GM10266 (cell line): ENCODE measurements at regions not wholly inside any gene's neighbourhood (a gene's known extent, or its start where the extent isn't known, plus 50 kb on each side); places are given as distances from the start of the nearest gene placed in this dataset.
"Not testable (repeated sequence)": the region's sequence is repeated elsewhere in the genome, so short reads cannot be mapped to it uniquely, and the experiment has no call there.

Experiments
- DNase-seq: peaks from one replicate; pipeline ENCODE4 v3.0.0; 2012; ENCODE audit errors: extremely low spot score
- TF ChIP-seq, protein P1 (sequence below): IDR thresholded peaks from 2 replicates; pipeline ENCODE4 v1.5.1; 2012; ENCODE audit warnings: mild to moderate bottlenecking, low read depth; ENCODE audit not compliant: control insufficient read depth, insufficient read depth; ENCODE audit errors: missing control alignments

DNA sequence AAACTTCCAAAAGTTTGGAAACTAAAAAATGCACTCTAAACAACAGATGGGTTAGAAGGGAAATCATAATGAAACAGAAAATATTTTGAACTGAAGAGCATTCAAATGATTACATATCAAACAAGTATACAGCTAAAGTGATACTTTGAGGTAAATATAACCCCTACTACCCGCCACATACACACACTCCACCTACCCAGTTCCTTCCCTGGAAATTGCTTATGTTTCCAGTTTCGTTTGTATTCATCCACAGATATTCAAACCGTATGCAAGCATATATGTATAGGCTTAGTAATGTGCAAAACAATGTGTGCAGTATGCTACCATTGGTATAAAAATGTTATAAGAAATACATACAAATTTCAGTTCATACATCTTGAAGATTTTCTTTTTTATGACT is 95.5 kb downstream of the SMIM20 start:
- DNase-seq: no peak
- TF ChIP-seq, protein P1, sequence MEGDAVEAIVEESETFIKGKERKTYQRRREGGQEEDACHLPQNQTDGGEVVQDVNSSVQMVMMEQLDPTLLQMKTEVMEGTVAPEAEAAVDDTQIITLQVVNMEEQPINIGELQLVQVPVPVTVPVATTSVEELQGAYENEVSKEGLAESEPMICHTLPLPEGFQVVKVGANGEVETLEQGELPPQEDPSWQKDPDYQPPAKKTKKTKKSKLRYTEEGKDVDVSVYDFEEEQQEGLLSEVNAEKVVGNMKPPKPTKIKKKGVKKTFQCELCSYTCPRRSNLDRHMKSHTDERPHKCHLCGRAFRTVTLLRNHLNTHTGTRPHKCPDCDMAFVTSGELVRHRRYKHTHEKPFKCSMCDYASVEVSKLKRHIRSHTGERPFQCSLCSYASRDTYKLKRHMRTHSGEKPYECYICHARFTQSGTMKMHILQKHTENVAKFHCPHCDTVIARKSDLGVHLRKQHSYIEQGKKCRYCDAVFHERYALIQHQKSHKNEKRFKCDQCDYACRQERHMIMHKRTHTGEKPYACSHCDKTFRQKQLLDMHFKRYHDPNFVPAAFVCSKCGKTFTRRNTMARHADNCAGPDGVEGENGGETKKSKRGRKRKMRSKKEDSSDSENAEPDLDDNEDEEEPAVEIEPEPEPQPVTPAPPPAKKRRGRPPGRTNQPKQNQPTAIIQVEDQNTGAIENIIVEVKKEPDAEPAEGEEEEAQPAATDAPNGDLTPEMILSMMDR: no peak

DNA sequence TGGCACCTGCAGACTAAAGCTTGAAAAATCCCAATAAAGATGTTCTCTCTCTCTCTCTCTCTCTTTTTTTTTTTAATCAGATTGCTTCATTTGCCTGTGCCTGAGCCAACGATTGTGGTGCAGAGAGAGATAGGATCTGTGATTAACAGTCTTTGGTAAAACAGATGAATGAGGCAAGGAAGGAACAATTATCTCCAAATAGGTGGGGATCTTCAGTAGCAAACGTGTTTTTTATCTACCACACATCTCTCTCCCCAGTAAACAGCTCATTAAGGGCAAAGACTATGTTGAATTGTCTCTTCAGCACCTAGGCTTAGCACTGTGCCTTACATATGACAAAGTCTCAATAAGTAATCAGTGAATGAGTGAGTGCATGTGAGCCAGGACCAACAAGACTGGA is 96.3 kb downstream of the SMIM20 start:
- TF ChIP-seq, protein P1: no peak
- DNase-seq: no peak

DNA sequence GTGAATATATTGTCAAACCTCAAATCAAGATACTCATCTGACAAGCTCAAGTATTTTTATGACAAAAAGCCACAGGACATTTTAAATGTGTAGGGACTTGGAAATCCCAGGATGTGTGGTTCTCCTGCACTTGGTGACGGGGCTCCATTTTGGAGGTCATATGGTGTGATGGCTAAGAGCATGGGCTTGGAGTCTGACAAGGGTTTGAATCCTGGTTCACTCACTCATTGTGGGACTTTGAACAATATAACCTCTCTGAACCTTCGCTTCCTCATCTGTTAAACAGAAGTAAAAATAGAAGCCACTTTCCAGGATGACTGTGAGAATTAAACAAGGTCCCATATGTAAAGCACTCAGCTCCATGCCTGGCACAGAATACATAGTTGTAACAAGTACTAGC is 99.6 kb downstream of the SMIM20 start:
- no peak for DNase-seq
- TF ChIP-seq, protein P1: no peak

DNA sequence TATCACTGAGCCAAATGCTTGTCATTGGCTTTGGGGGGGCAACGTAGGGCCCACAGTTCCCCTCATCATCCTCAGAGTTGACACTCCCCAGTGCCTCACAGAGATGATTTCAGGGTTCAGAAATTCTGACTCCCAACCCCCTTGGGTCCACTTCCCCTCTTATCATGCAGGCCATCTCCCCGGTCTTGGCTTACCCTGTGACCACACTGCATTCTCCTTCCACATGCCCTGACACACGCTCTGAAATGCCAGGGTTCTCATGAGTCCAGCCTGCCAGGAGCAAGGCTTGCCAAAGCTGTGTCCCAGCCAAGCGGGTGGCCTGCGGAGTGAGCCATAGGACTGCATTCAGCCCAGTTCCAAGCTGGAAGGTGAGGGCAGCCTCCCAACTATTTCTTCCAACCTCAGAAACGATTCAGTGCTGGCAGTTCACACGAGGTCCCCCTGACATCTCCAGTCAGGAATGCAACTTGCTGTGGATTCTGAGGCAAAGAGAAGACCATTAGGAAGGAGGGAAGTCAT is 101.2 kb downstream of the SMIM20 start:
- TF ChIP-seq, protein P1: no peak
- DNase-seq: no peak

DNA sequence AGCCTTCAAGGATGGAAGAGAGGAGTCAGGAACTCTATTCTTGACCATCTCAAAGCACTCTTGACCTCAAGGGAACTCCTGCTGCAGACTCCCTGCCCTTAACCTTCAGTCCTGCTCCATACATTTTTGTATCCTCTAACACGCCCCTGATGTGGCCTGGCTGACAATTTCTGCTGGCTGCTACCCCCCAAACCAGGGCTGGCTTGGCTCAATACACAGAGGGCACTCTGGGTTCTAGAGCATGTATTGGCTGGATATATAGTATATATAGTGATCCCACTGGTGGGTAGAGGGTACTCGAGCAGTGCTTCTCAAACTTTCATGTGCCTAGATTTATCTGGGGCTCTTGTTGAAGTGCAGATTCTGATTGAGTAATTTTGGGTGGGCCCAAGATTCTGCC is 101.9 kb downstream of the SMIM20 start:
- TF ChIP-seq, protein P1: no peak
- DNase-seq: no peak

DNA sequence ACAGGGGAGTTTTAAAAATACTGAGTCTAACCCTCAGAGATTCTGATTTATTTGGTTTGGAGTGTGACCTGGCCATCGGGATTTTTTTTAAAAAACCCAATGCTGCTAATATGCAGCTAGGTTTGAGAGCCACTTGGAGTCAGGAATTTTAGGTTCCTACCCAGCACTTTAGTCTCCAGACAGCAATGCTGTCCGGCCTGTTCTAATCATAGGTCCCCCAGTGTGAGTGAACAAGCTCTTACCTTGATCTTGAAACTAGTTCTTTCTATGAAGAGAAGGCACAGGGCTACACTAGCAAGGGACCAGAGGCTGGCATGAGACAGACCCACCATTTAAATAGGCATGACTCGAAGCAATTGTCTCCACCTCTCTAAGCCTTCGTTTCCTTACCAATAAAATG is 103.5 kb downstream of the SMIM20 start:
- DNase-seq: no peak
- TF ChIP-seq, protein P1: no peak

DNA sequence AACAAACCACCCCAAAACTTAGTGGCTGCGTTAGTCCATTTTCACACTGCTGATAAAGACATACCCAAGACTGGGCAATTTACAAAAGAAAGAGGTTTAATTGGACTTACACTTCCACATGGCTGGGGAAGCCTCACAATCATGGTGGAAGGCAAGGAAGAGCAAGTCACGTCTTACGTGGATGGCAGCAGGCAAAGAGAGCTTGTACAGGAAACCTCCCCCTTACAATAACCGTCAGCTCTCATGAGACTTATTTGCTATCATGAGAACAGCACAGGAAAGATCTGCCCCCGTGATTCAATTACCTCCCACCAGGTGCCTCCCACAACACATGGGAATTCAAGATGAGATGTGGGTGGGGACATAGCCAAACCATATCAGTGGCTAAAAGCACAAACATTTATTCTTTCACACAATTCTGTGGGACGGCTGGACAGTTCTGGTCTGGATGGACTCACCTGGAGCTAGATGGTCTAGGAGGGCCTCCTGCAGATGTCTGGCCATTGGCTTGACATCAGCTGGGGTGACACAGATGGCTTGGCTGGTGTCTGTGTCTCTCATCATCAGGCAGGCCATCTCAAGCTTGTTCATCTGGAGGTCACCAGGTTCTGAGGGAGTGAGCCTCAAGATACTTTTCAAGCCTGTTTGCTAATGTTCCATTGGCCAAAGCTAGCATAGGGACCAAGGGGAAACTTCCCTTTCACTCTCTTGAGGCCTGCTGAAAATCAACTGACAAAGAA is 104.1 kb downstream of the SMIM20 start:
- not testable (repeated sequence) for DNase-seq
